GM12892 (cell line): ENCODE measurements at regions not wholly inside any gene's neighbourhood (a gene's known extent, or its start where the extent isn't known, plus 50 kb on each side); places are given as distances from the start of the nearest gene placed in this dataset.

Experiments used
- POLR2A ChIP-seq: IDR thresholded peaks from 2 replicates; pipeline ENCODE4 v1.6.1; 2011; ENCODE audit warnings: low read depth, low read length, control low read depth
- POLR2AphosphoS5 ChIP-seq: IDR thresholded peaks from 2 replicates; pipeline ENCODE4 v1.6.1; 2011; ENCODE audit warnings: low read depth, low read length, control low read depth
- TAF1 ChIP-seq: IDR thresholded peaks from 2 replicates; pipeline ENCODE4 v1.6.1; 2011; ENCODE audit warnings: low read depth, mild to moderate bottlenecking, control low read depth, low read length, borderline replicate concordance

GRCh38 chr9:108069991-108070390, 580.4 kb upstream of the KLF4 start:
- TF ChIP-seq POLR2A, result no peak
- no peak for TF ChIP-seq POLR2AphosphoS5
- no peak for TF ChIP-seq TAF1
